ENCODE measurements at regions not wholly inside any gene's neighbourhood (a gene's known extent, or its start where the extent isn't known, plus 50 kb on each side); places are given as distances from the start of the nearest gene placed in this dataset.
"Not testable (repeated sequence)": the region's sequence is repeated elsewhere in the genome, so short reads cannot be mapped to it uniquely, and the experiment has no call there.

DNA sequence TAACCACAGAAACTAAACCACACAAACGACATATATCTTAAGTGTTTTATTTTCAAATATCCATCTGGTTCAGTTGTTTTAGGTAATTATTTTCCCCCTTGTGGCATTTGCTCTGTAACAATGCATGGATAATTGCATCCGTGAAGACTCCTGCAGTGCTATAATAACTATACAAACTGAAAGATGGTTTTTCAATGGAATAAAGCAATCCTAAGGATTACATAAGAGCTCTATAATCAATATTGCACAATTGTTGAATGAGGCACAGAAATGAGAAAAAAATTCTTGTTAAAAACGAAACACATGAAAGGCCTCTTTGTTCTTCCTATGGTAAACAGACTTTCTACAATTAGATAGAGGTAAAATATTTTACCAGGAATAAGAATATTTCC, 446.0 kb upstream of the EPHA3 start:
- FAIRE-seq (no peak), DNase-seq (ENCODE audit: low spot score) (no peak)

DNA sequence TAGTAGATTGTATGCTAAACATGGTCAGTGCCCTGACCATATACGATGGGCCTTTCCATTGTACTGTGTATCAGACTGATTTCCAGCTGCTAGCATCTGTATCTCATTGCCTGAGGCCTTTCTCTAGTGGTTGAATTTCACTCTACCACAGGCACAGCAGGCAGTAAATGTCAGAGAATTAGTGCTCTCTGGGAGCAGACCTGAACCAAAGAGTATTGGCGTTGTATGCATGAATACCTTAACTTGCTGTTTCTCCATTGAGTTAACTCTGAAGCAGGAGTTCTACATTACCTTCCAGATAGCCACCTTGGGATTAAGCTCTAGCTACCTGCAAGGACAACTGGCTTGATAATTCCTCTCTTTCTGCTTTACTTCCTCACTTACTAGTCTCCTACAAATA, 439.2 kb upstream of the EPHA3 start:
- DNase-seq (ENCODE audit: low spot score) (no peak), FAIRE-seq (no peak)

DNA sequence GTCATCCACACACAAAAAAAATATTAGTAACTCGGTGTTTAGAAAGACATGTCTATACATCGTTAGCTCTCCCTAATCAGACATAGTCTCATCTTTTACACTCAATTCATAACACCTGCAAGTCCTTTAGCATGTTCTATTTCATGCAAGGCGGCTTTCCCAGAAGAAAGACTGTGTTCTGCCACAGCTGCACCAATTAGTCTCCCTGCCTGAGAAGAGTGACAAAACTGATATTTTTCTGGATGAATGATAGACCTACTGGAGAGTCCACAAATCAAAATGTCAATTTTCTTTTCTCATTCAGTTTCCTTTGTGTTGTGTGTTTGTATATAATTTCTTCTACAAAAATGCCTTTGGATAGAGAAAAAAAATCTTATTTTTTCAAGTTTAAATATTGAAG, 435.8 kb upstream of the EPHA3 start:
- DNase-seq (ENCODE audit: low spot score) (no peak), FAIRE-seq (no peak)

DNA sequence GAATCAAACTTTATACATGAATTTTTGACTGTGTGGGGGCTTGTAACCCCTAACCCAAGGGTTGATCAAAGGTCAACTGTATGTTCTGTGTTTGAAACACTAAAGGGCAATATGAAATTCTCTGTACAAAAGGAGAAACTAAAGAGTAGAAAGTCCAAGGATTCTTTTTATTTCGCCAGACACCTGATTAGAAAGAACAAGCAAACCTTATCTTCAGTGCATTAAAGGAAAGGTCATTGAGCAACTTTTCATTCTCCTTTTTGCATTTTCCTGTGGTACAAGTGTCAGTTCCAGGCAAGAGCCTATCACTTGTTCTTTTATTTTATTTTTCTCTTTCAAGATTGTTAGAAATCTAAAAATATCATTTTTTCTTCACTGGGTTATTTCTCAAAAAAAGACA, 430.1 kb upstream of the EPHA3 start:
- no peak for FAIRE-seq
- no peak for DNase-seq (ENCODE audit: low spot score)

DNA sequence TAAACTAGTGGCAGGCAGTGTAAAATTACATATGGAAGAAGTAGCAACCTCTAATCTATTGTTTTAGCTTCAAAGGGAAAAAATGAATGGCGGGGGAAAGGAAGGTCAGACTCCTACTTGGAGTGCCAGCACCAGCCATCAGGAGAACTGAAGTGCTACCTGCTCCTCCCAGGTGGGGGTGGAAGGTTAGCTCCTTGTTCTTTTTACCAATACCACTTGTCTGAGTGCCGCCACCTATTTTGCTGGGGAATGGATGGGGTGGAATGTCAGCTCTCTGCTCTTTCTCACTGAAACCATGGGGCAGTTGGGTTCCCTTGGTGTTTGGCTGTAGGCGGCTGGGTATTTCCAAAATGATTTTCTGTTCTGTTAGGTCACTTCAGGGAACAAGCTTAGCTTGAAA, 428.7 kb upstream of the EPHA3 start:
- no peak for DNase-seq (ENCODE audit: low spot score)
- FAIRE-seq, result no peak

DNA sequence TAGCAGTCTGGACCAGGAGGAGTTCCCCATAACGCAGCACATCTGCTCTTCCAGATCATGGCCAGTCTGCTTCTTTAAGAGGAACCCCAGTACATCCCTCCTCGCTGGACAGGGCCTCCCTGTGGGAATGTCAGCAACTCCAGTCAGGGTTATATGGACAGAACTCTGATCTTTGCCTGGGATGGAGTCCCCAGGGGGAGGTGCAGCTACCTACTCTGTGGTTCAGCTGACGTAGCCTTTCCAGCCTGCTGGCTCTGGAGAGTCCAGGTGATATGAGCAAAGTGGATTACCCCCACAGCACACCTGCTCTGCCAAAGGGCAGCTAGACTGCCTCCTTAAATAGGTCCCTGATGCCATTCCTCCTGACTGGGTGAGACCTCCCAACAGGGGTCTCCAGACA, 417.1 kb upstream of the EPHA3 start:
- no peak for DNase-seq (ENCODE audit: low spot score)
- no peak for FAIRE-seq

DNA sequence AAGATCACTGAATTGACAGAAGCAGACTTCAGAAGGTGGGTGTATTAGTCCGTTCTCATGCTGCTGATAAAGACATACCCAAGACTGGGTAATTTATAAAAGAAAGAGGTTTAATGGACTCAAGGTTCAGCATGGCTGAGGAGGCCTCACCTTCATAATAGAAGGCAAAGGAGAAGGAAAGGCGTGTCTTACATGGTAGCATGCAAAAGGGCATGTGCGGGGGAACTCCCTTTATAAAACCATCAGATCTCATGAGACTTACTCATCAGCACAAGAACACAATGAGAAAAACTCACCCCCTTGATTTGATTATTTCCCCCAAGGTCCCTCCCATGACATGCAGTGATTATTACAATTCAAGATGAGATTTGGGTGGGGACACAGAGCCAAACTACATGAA, 416.3 kb upstream of the EPHA3 start:
- no peak for DNase-seq (ENCODE audit: low spot score)
- FAIRE-seq, result no peak

DNA sequence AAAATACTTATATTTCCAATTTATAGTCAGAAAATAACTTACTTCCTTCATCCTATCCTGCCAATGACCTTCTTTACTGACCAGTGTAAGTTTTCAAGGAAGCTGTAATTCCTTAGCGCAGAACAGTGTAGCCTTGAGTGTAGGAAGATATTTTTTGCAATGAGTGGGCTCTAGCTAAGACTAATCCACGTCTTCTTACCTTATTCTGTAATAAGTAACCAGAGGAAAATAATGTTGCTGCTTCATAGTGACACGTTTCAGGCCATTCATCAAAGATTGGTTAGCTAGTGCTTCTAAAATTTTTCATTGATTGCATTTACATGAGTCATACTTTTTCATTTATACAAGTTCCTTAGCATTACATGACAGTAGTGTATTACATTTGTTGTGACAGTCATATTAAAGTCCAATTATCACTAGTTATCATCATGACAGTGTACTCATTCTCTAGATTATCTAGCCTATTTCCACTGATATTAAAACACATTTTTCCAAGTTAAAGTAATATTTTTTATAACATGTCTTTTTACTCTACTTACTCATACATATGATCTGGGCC, 403.8 kb upstream of the EPHA3 start:
- no peak for FAIRE-seq
- no peak for DNase-seq (ENCODE audit: low spot score)

DNA sequence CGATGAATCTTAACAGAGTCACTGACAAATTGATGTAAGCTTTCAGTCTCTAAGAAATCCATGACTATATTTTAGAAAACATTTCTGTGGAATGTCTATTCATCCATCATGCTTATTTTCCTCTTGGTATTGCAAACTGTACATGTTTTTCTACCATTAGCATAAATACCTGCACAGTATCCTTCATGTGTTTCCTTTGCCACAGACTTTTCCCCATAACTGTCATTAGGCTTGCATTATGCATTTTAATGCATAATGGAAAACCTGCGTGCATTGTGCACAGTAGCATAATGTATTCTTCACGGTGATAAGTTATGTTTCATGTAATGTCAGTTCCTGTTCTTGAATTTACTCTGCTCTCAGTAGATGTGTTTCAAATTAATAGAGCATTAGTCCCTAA, 403.1 kb upstream of the EPHA3 start:
- FAIRE-seq, result no peak

DNA sequence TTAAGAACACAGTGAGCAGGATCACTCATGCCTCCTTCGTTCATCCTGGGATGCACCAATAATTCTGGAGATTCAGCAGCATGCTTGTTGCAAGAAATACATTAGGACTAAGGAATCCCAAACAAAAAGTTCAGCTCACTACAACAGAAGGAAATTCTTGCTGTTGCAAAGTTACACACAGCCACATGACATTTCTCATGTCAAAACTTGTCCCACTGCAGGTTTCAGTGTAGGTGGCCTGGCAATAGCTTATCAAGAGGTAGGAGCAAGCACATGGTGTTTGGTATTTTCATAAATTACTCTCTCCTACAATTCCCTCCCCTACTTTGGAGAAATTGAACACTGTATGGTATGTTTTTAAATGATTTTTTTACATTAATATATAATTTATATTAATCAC, 399.6 kb upstream of the EPHA3 start:
- no peak for FAIRE-seq

More for the DNA sequence above, 403.1 kb upstream of the EPHA3 start:
- no peak for DNase-seq (ENCODE audit: low spot score)

DNA sequence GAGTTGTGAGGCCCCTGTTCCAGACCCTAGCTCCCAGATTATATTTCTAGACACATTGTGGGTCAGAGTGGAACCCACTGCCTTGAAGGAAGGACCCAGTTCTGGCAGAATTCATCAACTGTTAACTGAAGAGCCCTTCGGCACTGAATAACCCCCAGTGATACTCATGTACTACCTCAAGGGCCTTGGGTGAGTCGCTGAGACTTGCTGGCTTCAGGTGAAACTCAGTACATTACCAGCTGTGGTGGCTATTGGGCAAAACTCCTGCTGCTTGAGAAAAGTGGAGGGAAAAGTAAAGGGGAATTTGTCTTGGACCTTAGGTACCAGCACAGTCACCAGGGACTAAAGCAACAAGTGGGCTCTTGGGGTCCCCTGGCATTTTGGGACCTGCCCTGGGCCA, 394.9 kb upstream of the EPHA3 start:
- no peak for FAIRE-seq

More for the DNA sequence above, 399.6 kb upstream of the EPHA3 start:
- DNase-seq (ENCODE audit: low spot score), result no peak

DNA sequence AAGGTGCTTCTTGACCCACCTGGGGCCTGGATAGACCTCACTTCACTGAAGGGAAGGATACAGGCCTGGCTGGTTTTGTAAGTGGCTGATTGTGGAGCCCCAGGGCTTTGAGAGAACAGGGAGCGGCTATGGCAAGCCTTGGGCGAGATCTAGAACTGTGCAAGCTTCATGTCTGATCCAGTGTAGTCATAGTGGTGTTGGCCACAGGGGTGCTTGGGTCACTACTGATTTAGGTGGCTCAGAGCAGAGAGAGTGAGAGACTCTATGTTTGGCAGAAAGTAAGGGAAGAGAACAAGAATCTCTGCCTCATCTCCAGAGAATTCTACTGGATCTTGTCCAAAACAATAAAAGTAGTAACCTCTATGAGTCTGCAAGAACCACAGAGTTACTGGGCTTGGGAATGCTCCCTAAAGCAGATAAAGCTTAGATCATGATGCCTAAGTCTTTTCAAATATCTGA, 394.2 kb upstream of the EPHA3 start:
- no peak for FAIRE-seq
- no peak for DNase-seq (ENCODE audit: low spot score)

More for the DNA sequence above, 394.9 kb upstream of the EPHA3 start:
- no peak for DNase-seq (ENCODE audit: low spot score)

DNA sequence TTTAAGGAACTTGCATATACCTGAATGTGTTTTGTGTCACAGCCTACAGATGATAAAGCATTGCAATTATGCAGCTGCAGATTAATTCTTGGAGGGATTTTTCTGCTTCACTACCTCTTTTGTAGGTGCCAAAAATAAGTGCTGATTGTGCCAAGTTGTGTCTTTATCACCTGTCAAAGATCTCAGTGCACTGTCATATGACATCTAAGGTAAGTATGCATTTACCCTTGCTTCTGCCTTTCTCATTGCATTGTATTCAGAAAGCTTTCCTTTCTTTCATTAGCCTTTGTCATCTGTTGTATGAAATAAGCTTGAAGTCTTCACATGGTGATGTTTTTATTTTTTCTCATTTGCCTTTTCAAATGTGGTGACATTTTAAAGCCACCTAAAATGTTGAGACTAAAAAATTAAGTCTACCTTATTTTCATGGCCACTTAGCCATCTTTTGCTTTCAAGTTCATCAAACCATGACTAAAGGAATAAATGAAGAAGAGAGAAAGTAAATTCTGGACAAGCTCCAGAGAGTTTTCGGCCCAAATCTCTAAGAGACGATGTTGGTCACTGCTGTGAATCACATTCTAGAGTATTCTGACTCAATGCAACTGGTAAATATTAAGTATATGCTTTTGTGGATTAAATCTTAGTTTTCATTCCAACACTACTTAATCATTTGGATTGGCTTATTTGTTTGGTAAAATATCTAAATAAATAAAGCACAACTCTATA, 381.8 kb upstream of the EPHA3 start:
- no peak for DNase-seq (ENCODE audit: low spot score)
- no peak for FAIRE-seq

DNA sequence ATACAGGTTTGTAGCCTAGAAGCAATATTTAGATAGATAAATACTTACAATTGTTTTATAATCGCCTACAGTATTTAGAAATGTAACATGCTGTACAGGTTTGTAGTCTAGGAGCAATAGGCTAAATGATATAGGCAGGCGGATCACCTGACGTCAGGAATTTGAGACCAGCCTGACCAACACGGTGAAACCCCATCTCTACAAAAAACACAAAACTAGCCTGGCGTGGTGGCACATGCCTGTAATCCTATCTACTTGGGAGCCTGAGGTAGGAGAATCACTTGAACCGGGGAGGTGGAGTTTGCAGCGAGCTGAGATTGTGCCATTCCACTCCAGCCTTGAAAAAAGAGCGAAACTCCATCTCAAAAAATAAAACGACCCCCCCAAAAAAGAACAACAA, 375.2 kb upstream of the EPHA3 start:
- no peak for FAIRE-seq
- DNase-seq (ENCODE audit: low spot score), result no peak

DNA sequence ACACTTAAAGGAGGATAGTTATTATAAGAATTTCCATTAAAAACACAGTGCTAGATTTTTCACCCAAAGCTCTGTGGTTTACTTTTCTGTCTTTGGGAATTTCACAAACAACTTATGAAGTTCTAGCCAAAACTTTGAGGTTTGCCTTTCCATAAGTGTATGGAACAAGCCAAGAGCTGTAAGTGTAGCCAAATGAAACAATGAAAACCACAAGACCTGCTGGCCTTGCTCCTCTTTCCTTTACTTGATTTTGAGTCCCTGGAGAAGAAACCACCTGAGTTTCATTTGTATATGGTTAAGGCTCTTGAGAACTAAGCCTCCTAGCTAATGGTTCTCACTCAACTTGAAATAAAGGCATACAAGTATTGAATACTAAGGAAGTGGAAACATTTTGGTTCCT, 365.3 kb upstream of the EPHA3 start:
- no peak for FAIRE-seq
- no peak for DNase-seq (ENCODE audit: low spot score)

DNA sequence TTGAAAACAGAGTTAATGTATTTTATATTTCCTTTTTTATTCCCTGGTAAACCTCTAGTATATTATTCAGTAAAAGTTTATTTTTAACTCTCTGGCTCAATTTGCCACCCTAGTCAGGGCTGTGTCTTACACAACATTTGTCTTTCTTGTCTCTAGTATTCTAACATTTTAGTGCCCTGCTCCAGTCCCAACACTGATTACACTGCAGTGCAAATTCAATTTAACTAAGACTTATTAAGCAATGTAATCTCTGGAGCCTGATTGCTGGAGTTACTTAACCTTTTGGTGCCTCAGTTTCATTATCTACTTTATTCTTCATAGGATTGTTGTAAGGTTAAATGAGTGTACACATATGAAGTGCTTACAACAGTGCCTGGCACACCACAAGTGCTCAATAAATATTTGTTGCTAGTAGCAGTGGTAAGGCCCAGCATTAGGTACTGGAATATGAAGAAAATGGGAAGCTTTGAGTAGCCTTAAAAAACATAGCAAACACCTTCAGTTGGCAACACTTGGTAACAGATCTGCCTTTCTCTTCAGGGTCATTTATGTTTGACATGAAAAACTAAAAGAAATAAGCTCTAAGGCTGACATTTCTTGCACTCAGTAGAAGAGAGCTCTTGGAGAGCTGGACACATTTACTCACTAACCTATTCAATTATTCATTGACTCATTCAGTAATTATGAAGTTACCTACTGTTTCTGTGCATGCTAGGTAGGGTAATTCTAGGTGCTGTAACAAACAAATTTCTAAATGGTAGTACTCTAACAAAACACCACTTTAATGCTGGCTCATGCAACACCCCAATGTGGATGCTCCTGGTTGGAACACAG, 364.5 kb upstream of the EPHA3 start:
- FAIRE-seq (no peak), DNase-seq (ENCODE audit: low spot score) (no peak)

DNA sequence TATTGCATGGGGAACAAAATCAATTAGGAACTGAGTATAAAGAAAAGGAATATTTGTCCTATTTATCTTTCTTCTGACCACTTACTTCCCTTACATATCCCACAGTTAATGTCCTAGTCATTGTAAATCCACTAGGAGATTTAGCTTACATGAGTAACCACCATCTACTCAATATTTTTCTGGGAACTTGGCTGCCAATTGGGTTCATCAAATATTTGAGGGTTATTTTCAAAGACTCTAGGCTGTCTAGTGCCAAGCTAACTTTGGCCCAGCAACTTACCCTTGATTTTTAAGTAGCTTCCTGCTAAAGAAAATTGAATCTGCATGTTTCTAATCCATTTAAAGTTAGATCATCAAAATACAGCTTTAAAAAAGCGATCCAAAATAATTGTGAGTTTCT, 362.5 kb upstream of the EPHA3 start:
- no peak for FAIRE-seq
- DNase-seq (ENCODE audit: low spot score), result no peak

DNA sequence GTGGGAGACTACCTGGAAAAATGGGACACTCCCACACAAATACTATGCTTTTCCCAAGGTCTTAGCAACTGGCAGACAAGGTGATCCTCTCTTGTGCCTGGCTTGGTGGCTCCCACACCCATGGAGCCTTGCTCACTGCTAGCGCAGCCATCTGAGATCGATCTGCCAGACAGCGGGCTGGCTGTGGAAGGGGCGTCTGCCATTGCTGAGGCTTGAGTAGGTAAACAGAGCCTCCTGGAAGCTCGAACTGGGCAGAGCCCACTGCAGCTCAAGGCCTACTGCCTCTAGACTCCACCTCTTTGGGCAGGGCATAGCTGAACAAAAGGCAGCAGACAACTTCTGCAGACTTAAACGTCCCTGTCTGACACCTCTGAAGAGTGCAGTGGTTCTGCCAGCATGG, 360.3 kb upstream of the EPHA3 start:
- DNase-seq (ENCODE audit: low spot score); FAIRE-seq: not testable (repeated sequence)

DNA sequence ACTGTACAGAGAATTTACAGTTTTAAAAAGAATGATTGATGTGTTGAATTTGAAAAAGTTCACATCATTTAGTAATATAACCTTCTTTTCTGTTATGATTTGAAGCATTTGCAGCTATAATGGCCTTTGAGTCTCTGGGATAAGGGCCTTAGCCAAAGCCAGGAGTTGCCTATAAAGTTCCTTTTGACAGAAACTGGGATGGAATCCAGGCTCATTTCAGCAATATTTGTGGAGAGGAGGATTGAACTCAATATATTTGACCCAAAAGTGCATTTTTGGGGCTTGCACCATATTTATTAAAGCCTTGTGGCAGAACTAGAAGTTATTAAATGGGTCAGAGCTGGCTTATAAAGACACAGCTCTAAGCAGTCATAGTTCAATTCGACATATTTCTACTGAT, 348.7 kb upstream of the EPHA3 start:
- FAIRE-seq (no peak), DNase-seq (ENCODE audit: low spot score) (no peak)

DNA sequence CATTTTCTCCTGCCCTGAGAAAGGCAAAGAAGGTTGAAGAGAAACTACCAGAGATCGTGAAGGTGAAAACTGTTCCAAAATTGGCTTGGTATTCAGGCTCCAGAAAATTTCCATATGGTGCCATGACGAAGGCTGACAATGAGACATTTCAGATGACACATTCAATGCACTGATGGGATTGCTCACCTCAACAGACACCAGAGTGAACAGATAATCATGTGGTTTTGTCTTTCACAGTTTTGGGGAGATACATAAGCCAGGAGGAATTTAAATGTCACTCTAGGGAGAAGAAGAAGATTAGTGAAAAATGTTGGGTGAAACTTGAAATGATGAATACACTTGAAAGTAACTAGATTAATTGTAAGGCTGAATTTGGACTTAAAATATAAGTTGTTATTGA, 339.7 kb upstream of the EPHA3 start:
- FAIRE-seq (no peak), DNase-seq (ENCODE audit: low spot score) (no peak)

DNA sequence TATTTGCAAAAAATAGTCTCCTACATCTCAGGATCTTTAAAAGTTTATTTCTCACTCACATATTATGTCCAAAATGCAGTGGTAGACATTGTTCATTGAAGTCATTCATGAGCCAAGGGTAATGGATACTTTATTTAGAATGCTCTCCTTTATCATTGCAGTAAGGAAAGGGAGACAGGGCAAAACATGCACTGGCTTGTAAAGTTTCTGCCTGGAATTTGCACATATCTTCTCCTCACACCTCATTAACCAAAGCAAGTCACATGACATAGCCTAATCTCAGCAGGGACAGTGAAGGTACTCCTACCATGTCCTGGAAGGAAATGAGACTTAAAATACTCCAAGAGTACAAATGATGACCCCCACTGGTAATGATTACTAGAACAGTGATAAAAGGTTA, 333.7 kb upstream of the EPHA3 start:
- FAIRE-seq (no peak), DNase-seq (ENCODE audit: low spot score) (no peak)

DNA sequence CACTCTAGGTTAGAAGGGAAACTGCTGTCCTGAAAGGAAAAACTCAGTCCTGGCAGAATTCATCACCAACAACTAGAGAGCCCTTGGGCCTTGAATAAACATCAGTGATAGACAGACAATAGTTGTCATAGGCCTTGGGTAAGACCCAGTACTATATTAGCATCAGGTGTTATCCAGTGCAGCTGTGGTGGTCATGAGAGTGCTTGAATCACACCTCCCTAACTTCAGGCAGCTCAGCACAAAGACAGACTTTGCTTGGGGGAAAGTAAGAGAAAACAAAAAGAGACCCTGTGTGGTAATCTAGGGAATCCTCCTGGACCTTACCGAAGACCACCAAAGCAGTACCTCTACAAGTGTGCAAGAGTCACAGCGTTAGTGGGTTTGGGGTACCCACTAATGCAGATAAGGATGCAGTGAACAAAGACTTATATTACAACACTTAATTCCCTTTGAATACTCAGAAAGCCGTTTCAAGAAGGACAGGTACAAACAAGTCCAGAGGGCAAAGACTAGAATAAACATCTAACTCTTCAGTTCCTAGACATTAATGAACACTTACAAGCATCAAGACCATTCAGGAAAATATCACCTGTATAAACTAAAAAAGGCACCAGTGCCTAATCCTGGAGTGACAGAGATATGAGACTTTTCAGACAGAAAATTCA, 332.3 kb upstream of the EPHA3 start:
- DNase-seq (ENCODE audit: low spot score) (no peak), FAIRE-seq (no peak)

Measured in RCC 7860 (cell line).